Liver (tissue), 8 donors: ENCODE measurements at regions not wholly inside any gene's neighbourhood (a gene's known extent, or its start where the extent isn't known, plus 50 kb on each side); places are given as distances from the start of the nearest gene placed in this dataset.

Experiments
- DNase-seq: peaks from one replicate; pipeline ENCODE4 v3.0.0-alpha.2; 2017; ENCODE audit warnings: low spot score
- H3K27ac ChIP-seq, 2 donors: one replicate each; pipeline ENCODE4 v1.7.0; 2013; ENCODE audit warnings: inconsistent platforms in 2 of 2, low read length in 2 of 2, control low read depth in 1 of 2, low read depth in 1 of 2, mild to moderate bottlenecking in 1 of 2
- H3K27me3 ChIP-seq, 4 donors: one replicate each; pipeline versions ENCODE4 v1.6.1 to v1.7.0; 2013; ENCODE audit warnings: low read length in 3 of 4, inconsistent platforms in 1 of 4, mild to moderate bottlenecking in 1 of 4, moderate library complexity in 1 of 4; ENCODE audit not compliant: control insufficient read depth in 4 of 4, insufficient read depth in 4 of 4
- H3K36me3 ChIP-seq, 4 donors: one replicate each; pipeline versions ENCODE4 v1.6.1 to v1.7.0; 2013; ENCODE audit warnings: low read length in 3 of 4, mild to moderate bottlenecking in 3 of 4, low read depth in 1 of 4, moderate library complexity in 1 of 4; ENCODE audit not compliant: control insufficient read depth in 4 of 4, insufficient read depth in 3 of 4
- H3K4me1 ChIP-seq, 4 donors: one replicate each; pipeline versions ENCODE4 v1.6.1 to v1.7.0; 2013; ENCODE audit warnings: low read length in 3 of 4, mild to moderate bottlenecking in 3 of 4, moderate library complexity in 1 of 4; ENCODE audit not compliant: control insufficient read depth in 4 of 4, insufficient read depth in 4 of 4
- H3K4me3 ChIP-seq, 3 donors: one replicate each; pipeline versions ENCODE4 v1.6.1 to v1.7.0; 2013; ENCODE audit warnings: low read length in 3 of 3, control low read depth in 1 of 3, low read depth in 1 of 3, mild to moderate bottlenecking in 1 of 3
- H3K9ac ChIP-seq, 2 donors: one replicate each; pipeline ENCODE4 v1.7.0; 2013; ENCODE audit warnings: low read length in 2 of 2, mild to moderate bottlenecking in 2 of 2, moderate library complexity in 2 of 2, control low read depth in 1 of 2, low read depth in 1 of 2
- H3K9me3 ChIP-seq, 4 donors: one replicate each; pipeline versions ENCODE4 v1.6.1 to v1.7.0; 2013; ENCODE audit warnings: low read length in 3 of 4; ENCODE audit not compliant: control insufficient read depth in 4 of 4
- ATF3 ChIP-seq: IDR thresholded peaks from 2 replicates; pipeline ENCODE4 v1.6.1; 2016; ENCODE audit warnings: antibody characterized with exemption
- CTCF ChIP-seq: fragments of 150-350 bp; IDR thresholded peaks from 2 replicates; pipeline ENCODE4 v1.5.1; 2017; ENCODE audit warnings: improper control_type of control experiment, low read depth, low read length; ENCODE audit not compliant: missing input control
- EGR1 ChIP-seq, 2 donors: IDR thresholded peaks; 2 replicates each; pipeline ENCODE4 v1.6.1; 2016 to 2018; ENCODE audit warnings: antibody characterized with exemption in 2 of 2, low read depth in 2 of 2
- FOXA1 ChIP-seq: IDR thresholded peaks from 2 replicates; pipeline ENCODE4 v1.6.1; 2016; ENCODE audit warnings: antibody characterized with exemption
- GABPA ChIP-seq, 2 donors: IDR thresholded peaks in 1 of 2; conservative IDR thresholded peaks in 1 of 2; 2 replicates each; pipeline ENCODE4 v1.6.1; 2016; ENCODE audit warnings: antibody characterized with exemption in 2 of 2, mild to moderate bottlenecking in 1 of 2, moderate library complexity in 1 of 2
- HNF4A ChIP-seq, 2 donors: conservative IDR thresholded peaks; 2 replicates each; pipeline ENCODE4 v1.6.1; 2016; ENCODE audit warnings: antibody characterized with exemption in 2 of 2, mild to moderate bottlenecking in 2 of 2
- HNF4G ChIP-seq: IDR thresholded peaks from 2 replicates; pipeline ENCODE4 v1.6.1; 2016; ENCODE audit warnings: antibody characterized with exemption
- JUND ChIP-seq, 2 donors: IDR thresholded peaks; 2 replicates each; pipeline ENCODE4 v1.6.1; 2016; ENCODE audit warnings: antibody characterized with exemption in 2 of 2
- MAX ChIP-seq: IDR thresholded peaks from 2 replicates; pipeline ENCODE4 v1.6.1; 2016; ENCODE audit warnings: antibody characterized with exemption
- NR2F2 ChIP-seq: IDR thresholded peaks from 2 replicates; pipeline ENCODE4 v1.6.1; 2016; ENCODE audit warnings: antibody characterized with exemption
- RAD21 ChIP-seq, 2 donors: IDR thresholded peaks; 2 replicates each; pipeline ENCODE4 v1.6.1; 2016; ENCODE audit warnings: antibody characterized with exemption in 2 of 2, mild to moderate bottlenecking in 2 of 2
- REST ChIP-seq: IDR thresholded peaks from 2 replicates; pipeline ENCODE4 v1.6.1; 2016; ENCODE audit warnings: antibody characterized with exemption, mild to moderate bottlenecking
- RXRA ChIP-seq, 2 donors: IDR thresholded peaks; 2 replicates each; pipeline ENCODE4 v1.6.1; 2017 to 2018; ENCODE audit warnings: antibody characterized with exemption in 2 of 2, mild to moderate bottlenecking in 1 of 2
- SP1 ChIP-seq: IDR thresholded peaks from 2 replicates; pipeline ENCODE4 v1.6.1; 2018; ENCODE audit warnings: antibody characterized with exemption, mild to moderate bottlenecking
- TAF1 ChIP-seq: conservative IDR thresholded peaks from 2 replicates; pipeline ENCODE4 v1.6.1; 2016; ENCODE audit warnings: antibody characterized with exemption, mild to moderate bottlenecking
- YY1 ChIP-seq: IDR thresholded peaks from 2 replicates; pipeline ENCODE4 v1.6.1; 2016; ENCODE audit warnings: antibody characterized with exemption, mild to moderate bottlenecking
- ZBTB33 ChIP-seq: IDR thresholded peaks from 2 replicates; pipeline ENCODE4 v1.6.1; 2016; ENCODE audit warnings: antibody characterized with exemption
- WGBS: extraction: QIAGEN DNeasy Blood & Tissue Kit; methylation state at CpG from one replicate; pipeline ENCODE4 v1.1.7; 2013; 5-methylcytosine and 5-hydroxymethylcytosine counted together
- donor health status: healthy.
- donor health status: healthy.
- donor health status: healthy.
- donor health status: healthy.
- donor health status: healthy.

DNA sequence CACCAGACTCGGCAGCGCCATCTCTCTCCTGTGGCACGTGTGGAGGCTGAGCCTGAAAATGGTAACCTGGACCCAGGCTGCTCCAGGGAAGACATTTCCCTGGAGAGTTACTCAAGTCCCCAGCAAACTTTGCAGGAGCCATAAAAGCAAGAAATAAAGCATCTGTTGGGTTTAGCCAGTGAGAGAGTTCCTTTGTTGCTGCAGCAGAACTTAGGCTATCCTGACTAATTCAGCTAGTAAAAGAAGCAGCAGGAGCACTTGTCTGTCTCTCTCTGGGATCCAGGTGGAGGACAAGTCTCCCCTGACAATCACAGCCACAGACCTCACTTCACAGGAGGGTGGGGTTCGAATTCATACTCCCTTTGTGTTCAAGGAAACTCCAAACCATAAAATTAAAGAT lies 79.2 kb upstream of the DIO3 start:
- no peaks in the 10 kb centered on the region for H3K36me3 ChIP-seq
- DNase-seq: no peak
- TF ChIP-seq NR2F2 (no peak), HNF4A (conservative IDR thresholded peaks at IDR 0.05) (no peak), GABPA (IDR thresholded peaks at IDR 0.05 in 1 of 2, conservative IDR thresholded peaks at IDR 0.05 in 1 of 2) (no peak), HNF4G (no peak), TAF1 (no peak), YY1 (no peak), ZBTB33 (no peak), RAD21 (IDR thresholded peaks at IDR 0.05) (no peak), RXRA (IDR thresholded peaks at IDR 0.05) (no peak), JUND (IDR thresholded peaks at IDR 0.05) (no peak), SP1 (no peak), FOXA1 (no peak), EGR1 (IDR thresholded peaks at IDR 0.05; ENCODE audit: low read depth in 2 of 2) (no peak), REST (no peak), CTCF (no peak), ATF3 (no peak)
- H3K9me3 ChIP-seq: peaks cover 0 to 3% (median 0%) of the 10 kb centered on the region in 4 donors
- peaks cover 14 to 30% (median 26%) of the 10 kb centered on the region in 4 donors for H3K4me1 ChIP-seq
- 93% methylated on average over 4 of the region's 4 CpGs for WGBS
- H3K27me3 ChIP-seq: no peaks in the 10 kb centered on the region
- no peak overlapping the region for H3K4me3 ChIP-seq
- H3K27ac ChIP-seq: no peak overlapping the region
- no peak overlapping the region for H3K9ac ChIP-seq

GRCh38 chr14:101483829-101484228 lies 77.5 kb upstream of the DIO3 start:
- H3K9me3 ChIP-seq: peaks cover 0 to 3% (median 0%) of the 10 kb centered on the region in 4 donors
- H3K27ac ChIP-seq: no peak overlapping the region
- H3K4me3 ChIP-seq: no peak overlapping the region
- no peak for DNase-seq
- WGBS: 89% methylated on average over 4 of the region's 4 CpGs
- H3K4me1 ChIP-seq: peaks cover 13 to 17% (median 16%) of the 10 kb centered on the region in 4 donors
- no peaks in the 10 kb centered on the region for H3K27me3 ChIP-seq
- no peaks in the 10 kb centered on the region for H3K36me3 ChIP-seq
- TF ChIP-seq MAX (no peak), HNF4G (no peak), HNF4A (conservative IDR thresholded peaks at IDR 0.05) (no peak), NR2F2 (no peak), REST (no peak)
- no peak overlapping the region for H3K9ac ChIP-seq
